DOHH2 (cell line): ENCODE measurements at regions not wholly inside any gene's neighbourhood (a gene's known extent, or its start where the extent isn't known, plus 50 kb on each side); places are given as distances from the start of the nearest gene placed in this dataset.

Source experiments
- H3F3A ChIP-seq: fragments of 200-600 bp; sonication (generic), shearing (Covaris generic); 2 replicates; pipeline ENCODE4 v1.6.0; 2016; ENCODE audit warnings: antibody characterized with exemption, mild to moderate bottlenecking; ENCODE audit not compliant: control insufficient read depth, insufficient read depth
- H3K27ac ChIP-seq: fragments of 200-600 bp; sonication (generic); 2 replicates; pipeline ENCODE4 v1.5.1; 2014; ENCODE audit warnings: low read depth, mild to moderate bottlenecking, low read length, moderate library complexity
- H3K27me3 ChIP-seq: fragments of 200-600 bp; sonication (generic); 2 replicates; pipeline ENCODE4 v1.6.1; 2014; ENCODE audit warnings: mild to moderate bottlenecking, low read length, mixed read lengths; ENCODE audit not compliant: control insufficient read depth
- H3K36me3 ChIP-seq: fragments of 200-600 bp; sonication (generic); 2 replicates; pipeline ENCODE4 v1.6.1; 2014; ENCODE audit warnings: mild to moderate bottlenecking, low read length, moderate library complexity, mixed read lengths; ENCODE audit not compliant: control insufficient read depth
- H3K4me1 ChIP-seq: fragments of 200-600 bp; sonication (generic); 2 replicates; pipeline ENCODE4 v1.6.1; 2014; ENCODE audit warnings: mild to moderate bottlenecking, low read length, mixed read lengths; ENCODE audit not compliant: control insufficient read depth
- H3K4me2 ChIP-seq: fragments of 200-600 bp; sonication (generic); 2 replicates; pipeline ENCODE4 v1.6.0; 2014; ENCODE audit warnings: mild to moderate bottlenecking, low read length, moderate library complexity
- H3K4me3 ChIP-seq: fragments of 200-600 bp; sonication (generic); 2 replicates; pipeline ENCODE4 v1.5.1; 2014; ENCODE audit warnings: mild to moderate bottlenecking, low read length, mixed read lengths
- H3K79me2 ChIP-seq: fragments of 200-600 bp; sonication (generic); 2 replicates; pipeline ENCODE4 v1.6.1; 2014; ENCODE audit warnings: mild to moderate bottlenecking, low read length, mixed read lengths; ENCODE audit not compliant: control insufficient read depth
- H3K9me2 ChIP-seq: fragments of 200-600 bp; sonication (generic); replicated peaks from 2 replicates; pipeline ENCODE4 v1.6.1; 2014; ENCODE audit warnings: mild to moderate bottlenecking, low read length, mixed read lengths; ENCODE audit not compliant: control insufficient read depth
- H3K9me3 ChIP-seq: fragments of 200-600 bp; sonication (generic); 2 replicates; pipeline ENCODE4 v1.6.1; 2014; ENCODE audit warnings: antibody characterized with exemption, low read length, mixed read lengths; ENCODE audit not compliant: control insufficient read depth, insufficient read depth
- H4K20me1 ChIP-seq: fragments of 200-600 bp; sonication (generic); 2 replicates; pipeline ENCODE4 v1.6.0; 2014; ENCODE audit warnings: low read depth, mild to moderate bottlenecking, antibody characterized with exemption, low read length, moderate library complexity; ENCODE audit not compliant: control insufficient read depth, insufficient read depth
- EZH2phosphoT487 ChIP-seq: fragments of 200-600 bp; sonication (generic); IDR thresholded peaks from 2 replicates; pipeline ENCODE4 v1.6.1; 2017; ENCODE audit warnings: borderline replicate concordance, mild to moderate bottlenecking, antibody characterized with exemption, low read length, moderate library complexity, mixed read lengths
- TF ChIP-seq, protein P1 (sequence below): fragments of 200-600 bp; sonication (generic); IDR thresholded peaks from one replicate; pipeline ENCODE4 v1.5.1; 2014; ENCODE audit warnings: antibody characterized with exemption, mild to moderate bottlenecking, low read depth, low read length; ENCODE audit not compliant: poor library complexity, severe bottlenecking

DNA sequence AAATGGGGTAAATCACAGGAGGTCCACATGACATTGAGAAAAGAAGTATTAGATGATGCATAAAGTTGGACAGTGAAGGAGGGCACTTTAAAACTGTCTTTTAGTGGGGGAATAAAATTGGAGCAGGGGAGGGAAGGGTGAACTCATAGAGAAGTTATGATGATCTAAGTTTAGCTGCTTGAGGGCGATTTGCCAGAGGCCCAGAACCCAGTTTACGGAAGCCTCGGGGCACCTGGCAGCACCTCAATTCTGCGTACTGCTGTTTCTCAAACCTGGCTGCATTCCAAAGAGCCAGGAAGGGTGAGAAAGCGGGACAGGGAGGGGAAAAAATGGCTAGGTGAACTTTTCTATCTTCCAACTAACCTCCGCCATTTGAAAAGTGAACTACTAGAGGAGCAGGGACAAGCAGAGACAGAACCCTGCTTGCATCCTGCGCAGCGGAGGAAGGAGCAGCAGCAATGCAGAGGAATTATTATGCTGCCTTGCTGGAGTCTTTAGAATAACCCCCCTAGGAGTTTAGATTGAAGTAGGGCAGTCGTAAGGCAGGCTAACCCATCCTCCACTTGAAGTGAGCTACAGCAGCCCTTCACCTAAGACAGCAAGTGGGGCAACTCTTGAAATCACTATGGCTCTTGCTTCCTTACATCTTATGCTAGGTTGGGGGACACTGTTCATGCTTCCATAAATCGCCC, 316.8 kb downstream of the BRINP1 start:
- Histone ChIP-seq H3K4me2 (no peak overlapping the region), H3K9me3 (no peaks in the 10 kb centered on the region), H3K79me2 (no peaks in the 10 kb centered on the region), H3K4me3 (no peak overlapping the region), H4K20me1 (no peaks in the 10 kb centered on the region), H3K9me2 (no peaks in the 10 kb centered on the region), H3K4me1 (no peaks in the 10 kb centered on the region), H3F3A (no peaks in the 10 kb centered on the region), H3K27ac (no peak overlapping the region), H3K27me3 (no peaks in the 10 kb centered on the region), H3K36me3 (no peaks in the 10 kb centered on the region)
- no peak for TF ChIP-seq EZH2phosphoT487
- TF ChIP-seq, protein P1, sequence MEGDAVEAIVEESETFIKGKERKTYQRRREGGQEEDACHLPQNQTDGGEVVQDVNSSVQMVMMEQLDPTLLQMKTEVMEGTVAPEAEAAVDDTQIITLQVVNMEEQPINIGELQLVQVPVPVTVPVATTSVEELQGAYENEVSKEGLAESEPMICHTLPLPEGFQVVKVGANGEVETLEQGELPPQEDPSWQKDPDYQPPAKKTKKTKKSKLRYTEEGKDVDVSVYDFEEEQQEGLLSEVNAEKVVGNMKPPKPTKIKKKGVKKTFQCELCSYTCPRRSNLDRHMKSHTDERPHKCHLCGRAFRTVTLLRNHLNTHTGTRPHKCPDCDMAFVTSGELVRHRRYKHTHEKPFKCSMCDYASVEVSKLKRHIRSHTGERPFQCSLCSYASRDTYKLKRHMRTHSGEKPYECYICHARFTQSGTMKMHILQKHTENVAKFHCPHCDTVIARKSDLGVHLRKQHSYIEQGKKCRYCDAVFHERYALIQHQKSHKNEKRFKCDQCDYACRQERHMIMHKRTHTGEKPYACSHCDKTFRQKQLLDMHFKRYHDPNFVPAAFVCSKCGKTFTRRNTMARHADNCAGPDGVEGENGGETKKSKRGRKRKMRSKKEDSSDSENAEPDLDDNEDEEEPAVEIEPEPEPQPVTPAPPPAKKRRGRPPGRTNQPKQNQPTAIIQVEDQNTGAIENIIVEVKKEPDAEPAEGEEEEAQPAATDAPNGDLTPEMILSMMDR, result no peak

DNA sequence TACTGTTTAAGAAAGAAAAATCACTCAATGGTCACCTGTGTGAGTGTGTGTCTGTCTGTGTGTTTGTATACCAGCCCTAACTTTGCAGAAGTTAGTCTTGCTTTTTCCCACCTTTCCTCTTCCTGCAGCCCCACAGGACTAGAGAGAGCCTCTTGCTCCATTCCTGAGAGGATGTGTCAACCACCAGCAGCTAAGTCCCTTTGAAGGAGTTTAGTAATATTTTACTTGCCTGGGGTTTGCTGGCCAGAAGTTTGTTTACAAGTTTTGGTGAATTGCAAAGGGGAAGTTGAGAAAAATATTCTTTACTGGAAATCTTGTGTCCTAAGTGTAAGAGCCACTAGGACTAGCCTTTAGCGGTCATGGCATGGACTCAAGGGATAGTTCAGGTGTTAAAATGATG, 316.2 kb downstream of the BRINP1 start:
- TF ChIP-seq, protein P1, result no peak
- TF ChIP-seq EZH2phosphoT487, result no peak
- no peaks in the 10 kb centered on the region for H3K27me3 ChIP-seq
- no peaks in the 10 kb centered on the region for H3K36me3 ChIP-seq
- no peaks in the 10 kb centered on the region for H3K79me2 ChIP-seq
- no peak overlapping the region for H3K4me3 ChIP-seq
- H3K9me3 ChIP-seq, result no peaks in the 10 kb centered on the region
- no peaks in the 10 kb centered on the region for H3F3A ChIP-seq
- H3K9me2 ChIP-seq, result no peaks in the 10 kb centered on the region
- no peaks in the 10 kb centered on the region for H3K4me1 ChIP-seq
- H3K27ac ChIP-seq, result no peak overlapping the region
- H3K4me2 ChIP-seq, result no peak overlapping the region
- no peaks in the 10 kb centered on the region for H4K20me1 ChIP-seq

DNA sequence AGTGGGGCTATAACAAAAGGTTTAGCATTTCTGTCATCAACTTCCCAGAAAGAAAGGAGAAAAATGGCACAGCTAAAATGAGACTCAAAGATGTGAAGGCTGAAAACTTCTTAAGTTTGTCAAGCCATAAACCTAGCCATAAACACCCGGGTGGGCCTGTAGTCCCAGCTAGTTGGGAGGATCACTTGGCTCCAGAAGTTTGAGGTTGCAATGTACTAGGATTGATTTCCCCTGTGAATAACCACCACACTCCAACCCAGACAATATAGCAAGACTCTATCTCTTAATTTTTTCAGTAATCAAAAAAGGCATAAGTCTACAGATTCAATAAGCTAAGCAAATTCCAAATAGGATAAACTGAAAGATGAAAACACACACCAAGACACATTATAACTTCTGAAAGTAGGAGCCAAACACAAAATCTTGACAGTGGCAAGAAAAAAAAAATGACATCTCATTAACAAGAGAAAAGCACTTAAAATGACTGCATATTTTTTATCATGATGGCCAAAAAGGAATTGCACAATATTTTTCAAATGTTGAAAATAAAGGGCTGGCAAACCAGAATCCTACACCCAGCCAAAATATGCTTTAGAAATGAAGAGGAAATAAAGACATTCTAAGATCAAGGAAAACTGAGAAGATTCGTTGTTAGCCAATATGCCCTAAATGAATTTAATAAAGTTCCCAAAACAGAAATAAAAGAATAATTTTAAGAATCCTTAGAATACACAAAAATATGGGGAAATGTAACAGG, 308.4 kb downstream of the BRINP1 start:
- H3K4me2 ChIP-seq, result no peak overlapping the region
- H3K4me1 ChIP-seq, result no peaks in the 10 kb centered on the region
- no peaks in the 10 kb centered on the region for H3F3A ChIP-seq
- H3K27me3 ChIP-seq, result no peaks in the 10 kb centered on the region
- H3K9me2 ChIP-seq, result no peaks in the 10 kb centered on the region
- no peak overlapping the region for H3K4me3 ChIP-seq
- H3K9me3 ChIP-seq, result no peaks in the 10 kb centered on the region
- no peaks in the 10 kb centered on the region for H3K36me3 ChIP-seq
- H3K79me2 ChIP-seq, result no peaks in the 10 kb centered on the region
- TF ChIP-seq EZH2phosphoT487, result no peak
- TF ChIP-seq, protein P1, result no peak
- no peak overlapping the region for H3K27ac ChIP-seq
- no peaks in the 10 kb centered on the region for H4K20me1 ChIP-seq
